WTC11 (cell line): ENCODE measurements at regions not wholly inside any gene's neighbourhood (a gene's known extent, or its start where the extent isn't known, plus 50 kb on each side); places are given as distances from the start of the nearest gene placed in this dataset.

Experiments
- ATF3 ChIP-seq: sonication (generic); formaldehyde crosslinking; conservative IDR thresholded peaks from 2 replicates; pipeline ENCODE4 v1.8.1; 2022; ENCODE audit warnings: mild to moderate bottlenecking, missing genetic modification reagents
- CBFB ChIP-seq: sonication (generic); formaldehyde crosslinking; IDR thresholded peaks from 2 replicates; pipeline ENCODE4 v1.8.1; 2022; ENCODE audit warnings: mild to moderate bottlenecking, low read depth, missing genetic modification reagents
- CREB1 ChIP-seq: sonication (generic); formaldehyde crosslinking; IDR thresholded peaks from 2 replicates; pipeline ENCODE4 v1.8.0; 2023; ENCODE audit warnings: mild to moderate bottlenecking, missing genetic modification reagents
- CTCF ChIP-seq: fragments of 200-600 bp; IDR thresholded peaks from 2 replicates; pipeline ENCODE4 v1.8.0; 2022; ENCODE audit warnings: antibody characterized with exemption

- TF ChIP-seq CTCF (no peak), ATF3 (no peak), CREB1 (CRISPR knock-in tag) (no peak), CBFB (CRISPR knock-in tag) (no peak)
Measured at GRCh38 chr22:25484521-25485315, 79.8 kb upstream of the GRK3 start.
